Type B pancreatic cell (in vitro differentiated cells): ENCODE measurements at regions not wholly inside any gene's neighbourhood (a gene's known extent, or its start where the extent isn't known, plus 50 kb on each side); places are given as distances from the start of the nearest gene placed in this dataset.

Experiments used
- DNase-seq: peaks from one replicate; pipeline ENCODE4 v3.0.0; 2021; ENCODE audit warnings: mixed read lengths; ENCODE audit not compliant: unreplicated experiment; ENCODE audit errors: extremely low spot score
- H3K27ac Mint-ChIP-seq: 2 replicates; pipeline ENCODE4 v1.8.0; 2021; ENCODE audit warnings: mild to moderate bottlenecking, mixed read lengths
- H3K27me3 Mint-ChIP-seq: 2 replicates; pipeline ENCODE4 v1.8.0; 2021; ENCODE audit warnings: mixed read lengths
- H3K36me3 Mint-ChIP-seq: 2 replicates; pipeline ENCODE4 v1.8.0; 2021; ENCODE audit warnings: mixed read lengths
- H3K4me1 Mint-ChIP-seq: one replicate; pipeline ENCODE4 v1.8.0; 2021; ENCODE audit warnings: mixed read lengths; ENCODE audit not compliant: unreplicated experiment
- H3K4me3 Mint-ChIP-seq: 2 replicates; pipeline ENCODE4 v1.8.0; 2021; ENCODE audit warnings: mild to moderate bottlenecking, mixed read lengths
- H3K9me3 Mint-ChIP-seq: 2 replicates; pipeline ENCODE4 v1.8.0; 2021; ENCODE audit warnings: mixed read lengths
- TF ChIP-seq, protein P1 (sequence below): fragments of 200-600 bp; sonication (generic); conservative IDR thresholded peaks from 2 replicates; pipeline ENCODE4 v1.5.0; 2021; ENCODE audit warnings: antibody characterized with exemption, mild to moderate bottlenecking

GRCh38 chr12:105775343-105775742 is 363.4 kb downstream of the NUAK1 start:
- Mint-ChIP-seq H3K27ac (no peak overlapping the region), H3K4me1 (no peaks in the 10 kb centered on the region), H3K4me3 (no peak overlapping the region), H3K27me3 (peaks cover 5% of the 10 kb centered on the region), H3K36me3 (no peaks in the 10 kb centered on the region), H3K9me3 (no peaks in the 10 kb centered on the region)
- no peak for DNase-seq
- TF ChIP-seq, protein P1, sequence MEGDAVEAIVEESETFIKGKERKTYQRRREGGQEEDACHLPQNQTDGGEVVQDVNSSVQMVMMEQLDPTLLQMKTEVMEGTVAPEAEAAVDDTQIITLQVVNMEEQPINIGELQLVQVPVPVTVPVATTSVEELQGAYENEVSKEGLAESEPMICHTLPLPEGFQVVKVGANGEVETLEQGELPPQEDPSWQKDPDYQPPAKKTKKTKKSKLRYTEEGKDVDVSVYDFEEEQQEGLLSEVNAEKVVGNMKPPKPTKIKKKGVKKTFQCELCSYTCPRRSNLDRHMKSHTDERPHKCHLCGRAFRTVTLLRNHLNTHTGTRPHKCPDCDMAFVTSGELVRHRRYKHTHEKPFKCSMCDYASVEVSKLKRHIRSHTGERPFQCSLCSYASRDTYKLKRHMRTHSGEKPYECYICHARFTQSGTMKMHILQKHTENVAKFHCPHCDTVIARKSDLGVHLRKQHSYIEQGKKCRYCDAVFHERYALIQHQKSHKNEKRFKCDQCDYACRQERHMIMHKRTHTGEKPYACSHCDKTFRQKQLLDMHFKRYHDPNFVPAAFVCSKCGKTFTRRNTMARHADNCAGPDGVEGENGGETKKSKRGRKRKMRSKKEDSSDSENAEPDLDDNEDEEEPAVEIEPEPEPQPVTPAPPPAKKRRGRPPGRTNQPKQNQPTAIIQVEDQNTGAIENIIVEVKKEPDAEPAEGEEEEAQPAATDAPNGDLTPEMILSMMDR = no peak

GRCh38 chr12:105783983-105784947 is 354.5 kb downstream of the NUAK1 start:
- TF ChIP-seq, protein P1 = no peak
- no peak overlapping the region for H3K4me3 Mint-ChIP-seq
- no peak overlapping the region for H3K27ac Mint-ChIP-seq
- no peaks in the 10 kb centered on the region for H3K36me3 Mint-ChIP-seq
- H3K9me3 Mint-ChIP-seq = no peaks in the 10 kb centered on the region
- DNase-seq = no peak
- no peaks in the 10 kb centered on the region for H3K4me1 Mint-ChIP-seq
- peaks cover 12% of the 10 kb centered on the region for H3K27me3 Mint-ChIP-seq

DNA sequence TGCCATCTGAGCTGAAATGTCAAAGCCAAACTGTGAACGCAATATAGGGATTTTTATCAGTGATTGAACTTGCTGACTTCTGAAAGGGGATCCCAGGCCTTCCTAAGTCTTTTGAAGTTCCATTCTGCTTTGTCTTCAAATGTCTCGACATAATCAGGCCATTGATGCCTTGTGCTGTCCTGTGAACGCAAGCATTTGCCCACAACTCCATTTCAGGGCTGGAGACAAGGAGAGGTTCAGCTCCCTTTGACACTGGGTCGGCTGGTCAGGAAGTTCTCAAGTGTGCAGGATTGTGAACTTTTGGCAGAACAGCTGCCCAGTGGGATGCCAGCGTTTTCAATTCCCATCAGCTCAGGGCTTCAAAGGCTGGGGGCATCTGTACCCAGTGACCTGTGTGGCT is 345.3 kb downstream of the NUAK1 start:
- TF ChIP-seq, protein P1 = no peak
- no peaks in the 10 kb centered on the region for H3K36me3 Mint-ChIP-seq
- no peak overlapping the region for H3K27ac Mint-ChIP-seq
- no peak overlapping the region for H3K4me3 Mint-ChIP-seq
- no peaks in the 10 kb centered on the region for H3K9me3 Mint-ChIP-seq
- no peak for DNase-seq
- H3K4me1 Mint-ChIP-seq = no peaks in the 10 kb centered on the region
- peaks cover 8% of the 10 kb centered on the region for H3K27me3 Mint-ChIP-seq

DNA sequence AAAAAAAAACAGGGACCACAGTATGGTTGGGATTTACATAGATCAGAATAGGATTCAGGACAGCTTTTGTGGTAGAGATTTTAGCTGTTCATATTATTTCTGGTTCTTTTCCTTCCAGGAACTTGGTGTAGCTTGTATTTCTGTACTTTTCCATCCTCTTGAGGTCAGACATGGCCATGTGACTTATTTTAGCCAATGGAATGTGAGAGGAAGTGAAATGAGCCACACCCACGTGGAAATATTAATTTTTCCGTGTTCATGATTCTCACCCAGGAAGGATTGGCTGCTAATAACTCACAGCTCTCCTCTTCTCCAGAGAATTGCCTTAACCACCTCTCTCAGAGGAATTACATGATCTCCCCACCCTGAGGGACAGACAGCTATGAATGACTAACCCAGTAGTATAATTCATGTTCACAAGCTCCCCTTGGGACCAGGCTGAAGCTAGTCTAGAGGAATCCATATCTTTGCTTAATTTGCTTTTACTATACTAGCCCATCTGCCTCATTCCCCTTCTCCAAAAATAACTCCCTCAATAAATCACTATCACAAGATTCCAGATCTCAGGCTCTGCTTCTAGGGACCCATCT is 340.4 kb downstream of the NUAK1 start:
- TF ChIP-seq, protein P1 = no peak
- H3K4me3 Mint-ChIP-seq = no peak overlapping the region
- peaks cover 7% of the 10 kb centered on the region for H3K27me3 Mint-ChIP-seq
- no peaks in the 10 kb centered on the region for H3K36me3 Mint-ChIP-seq
- H3K27ac Mint-ChIP-seq = no peak overlapping the region
- no peaks in the 10 kb centered on the region for H3K9me3 Mint-ChIP-seq
- no peaks in the 10 kb centered on the region for H3K4me1 Mint-ChIP-seq
- DNase-seq = no peak

- Mint-ChIP-seq H3K27ac (no peak overlapping the region), H3K4me1 (no peaks in the 10 kb centered on the region), H3K36me3 (no peaks in the 10 kb centered on the region), H3K4me3 (no peak overlapping the region), H3K27me3 (peaks cover 7% of the 10 kb centered on the region), H3K9me3 (no peaks in the 10 kb centered on the region)
- TF ChIP-seq, protein P1 = no peak
- DNase-seq = no peak
These were observed 339.7 kb downstream of the NUAK1 start for GRCh38 chr12:105799103-105799502.
